Activated T-cell treated with anti-CD3 and anti-CD28 coated beads, Interleukin-2, amount 50 U/mL, for 24 hours (primary cell): ENCODE measurements at regions not wholly inside any gene's neighbourhood (a gene's known extent, or its start where the extent isn't known, plus 50 kb on each side); places are given as distances from the start of the nearest gene placed in this dataset.

Experiments used
- DNase-seq: peaks from one replicate; pipeline ENCODE4 v3.0.0-alpha.2; 2020
- H3K27ac Mint-ChIP-seq: 2 replicates; pipeline ENCODE4 v1.8.0; 2020; ENCODE audit warnings: mild to moderate bottlenecking, mixed read lengths
- H3K27me3 Mint-ChIP-seq: 2 replicates; pipeline ENCODE4 v1.8.0; 2020; ENCODE audit warnings: mixed read lengths
- H3K36me3 Mint-ChIP-seq: 2 replicates; pipeline ENCODE4 v1.8.0; 2020; ENCODE audit warnings: low read depth, mixed read lengths
- H3K4me1 Mint-ChIP-seq: 2 replicates; pipeline ENCODE4 v1.8.0; 2020; ENCODE audit warnings: low read depth, mixed read lengths
- H3K4me3 Mint-ChIP-seq: 2 replicates; pipeline ENCODE4 v1.8.0; 2020; ENCODE audit warnings: mild to moderate bottlenecking, moderate library complexity, mixed read lengths
- H3K9me3 Mint-ChIP-seq: 2 replicates; pipeline ENCODE4 v1.8.0; 2020; ENCODE audit warnings: mixed read lengths

- Mint-ChIP-seq H3K9me3 (no peaks in the 10 kb centered on the region), H3K4me1 (peaks cover 5% of the 10 kb centered on the region), H3K27me3 (no peaks in the 10 kb centered on the region), H3K36me3 (no peaks in the 10 kb centered on the region), H3K4me3 (no peak overlapping the region), H3K27ac (no peak overlapping the region)
- DNase-seq, result no peak
These were observed 727.7 kb downstream of the UQCRFS1 start for GRCh38 chr19:28485292-28485691.

GRCh38 chr19:28483197-28483596 lies 729.8 kb downstream of the UQCRFS1 start:
- no peaks in the 10 kb centered on the region for H3K9me3 Mint-ChIP-seq
- no peaks in the 10 kb centered on the region for H3K36me3 Mint-ChIP-seq
- H3K27me3 Mint-ChIP-seq, result no peaks in the 10 kb centered on the region
- DNase-seq, result no peak
- no peak overlapping the region for H3K4me3 Mint-ChIP-seq
- H3K27ac Mint-ChIP-seq, result no peak overlapping the region
- peaks cover 5% of the 10 kb centered on the region for H3K4me1 Mint-ChIP-seq

- Mint-ChIP-seq H3K27ac (no peak overlapping the region), H3K36me3 (no peaks in the 10 kb centered on the region), H3K9me3 (no peaks in the 10 kb centered on the region), H3K27me3 (no peaks in the 10 kb centered on the region), H3K4me1 (peaks cover 5% of the 10 kb centered on the region), H3K4me3 (no peak overlapping the region)
- no peak for DNase-seq
These were observed 730.7 kb downstream of the UQCRFS1 start for GRCh38 chr19:28482221-28482620.

GRCh38 chr19:28481674-28482073 lies 731.3 kb downstream of the UQCRFS1 start:
- Mint-ChIP-seq H3K27me3 (no peaks in the 10 kb centered on the region), H3K27ac (no peak overlapping the region), H3K9me3 (no peaks in the 10 kb centered on the region), H3K36me3 (no peaks in the 10 kb centered on the region), H3K4me3 (no peak overlapping the region), H3K4me1 (peaks cover 5% of the 10 kb centered on the region)
- no peak for DNase-seq

GRCh38 chr19:28475525-28475924 lies 737.4 kb downstream of the UQCRFS1 start:
- Mint-ChIP-seq H3K4me3 (no peak overlapping the region), H3K27ac (no peak overlapping the region), H3K27me3 (no peaks in the 10 kb centered on the region), H3K36me3 (no peaks in the 10 kb centered on the region), H3K4me1 (no peaks in the 10 kb centered on the region), H3K9me3 (no peaks in the 10 kb centered on the region)
- no peak for DNase-seq

- peaks cover 14% of the 10 kb centered on the region for H3K4me1 Mint-ChIP-seq
- no peak overlapping the region for H3K27ac Mint-ChIP-seq
- H3K36me3 Mint-ChIP-seq, result no peaks in the 10 kb centered on the region
- DNase-seq, result no peak
- H3K9me3 Mint-ChIP-seq, result no peaks in the 10 kb centered on the region
- no peaks in the 10 kb centered on the region for H3K27me3 Mint-ChIP-seq
- no peak overlapping the region for H3K4me3 Mint-ChIP-seq
These were observed 740.1 kb downstream of the UQCRFS1 start for GRCh38 chr19:28472843-28473242.

GRCh38 chr19:28471731-28472510 lies 741.0 kb downstream of the UQCRFS1 start:
- Mint-ChIP-seq H3K36me3 (no peaks in the 10 kb centered on the region), H3K27me3 (no peaks in the 10 kb centered on the region), H3K4me1 (peaks cover 14% of the 10 kb centered on the region), H3K9me3 (no peaks in the 10 kb centered on the region), H3K27ac (no peak overlapping the region), H3K4me3 (no peak overlapping the region)
- no peak for DNase-seq

GRCh38 chr19:28469544-28469943 lies 743.4 kb downstream of the UQCRFS1 start:
- Mint-ChIP-seq H3K4me1 (peaks cover 14% of the 10 kb centered on the region), H3K27ac (no peak overlapping the region), H3K36me3 (no peaks in the 10 kb centered on the region), H3K9me3 (no peaks in the 10 kb centered on the region), H3K27me3 (no peaks in the 10 kb centered on the region), H3K4me3 (no peak overlapping the region)
- DNase-seq, result no peak

GRCh38 chr19:28468701-28469459 lies 744.1 kb downstream of the UQCRFS1 start:
- H3K36me3 Mint-ChIP-seq, result no peaks in the 10 kb centered on the region
- peak; percentile 35 for DNase-seq
- H3K4me1 Mint-ChIP-seq, result peaks cover 14% of the 10 kb centered on the region
- no peak overlapping the region for H3K4me3 Mint-ChIP-seq
- H3K9me3 Mint-ChIP-seq, result no peaks in the 10 kb centered on the region
- no peaks in the 10 kb centered on the region for H3K27me3 Mint-ChIP-seq
- H3K27ac Mint-ChIP-seq, result no peak overlapping the region

- H3K4me3 Mint-ChIP-seq, result no peak overlapping the region
- no peaks in the 10 kb centered on the region for H3K9me3 Mint-ChIP-seq
- H3K36me3 Mint-ChIP-seq, result no peaks in the 10 kb centered on the region
- no peak overlapping the region for H3K27ac Mint-ChIP-seq
- no peaks in the 10 kb centered on the region for H3K27me3 Mint-ChIP-seq
- peak; percentile 68 for DNase-seq
- peaks cover 14% of the 10 kb centered on the region for H3K4me1 Mint-ChIP-seq
These were observed 746.6 kb downstream of the UQCRFS1 start for GRCh38 chr19:28466107-28467045.

- no peak overlapping the region for H3K27ac Mint-ChIP-seq
- no peaks in the 10 kb centered on the region for H3K9me3 Mint-ChIP-seq
- no peak overlapping the region for H3K4me3 Mint-ChIP-seq
- H3K27me3 Mint-ChIP-seq, result no peaks in the 10 kb centered on the region
- H3K36me3 Mint-ChIP-seq, result no peaks in the 10 kb centered on the region
- no peak for DNase-seq
- peaks cover 14% of the 10 kb centered on the region for H3K4me1 Mint-ChIP-seq
These were observed 747.4 kb downstream of the UQCRFS1 start for GRCh38 chr19:28465371-28466086.

- Mint-ChIP-seq H3K27me3 (no peaks in the 10 kb centered on the region), H3K4me1 (peaks cover 5% of the 10 kb centered on the region), H3K36me3 (no peaks in the 10 kb centered on the region), H3K27ac (no peak overlapping the region), H3K9me3 (no peaks in the 10 kb centered on the region), H3K4me3 (no peak overlapping the region)
- no peak for DNase-seq
These were observed 749.4 kb downstream of the UQCRFS1 start for GRCh38 chr19:28463493-28464053.

GRCh38 chr19:28457620-28458019 lies 755.3 kb downstream of the UQCRFS1 start:
- no peaks in the 10 kb centered on the region for H3K4me1 Mint-ChIP-seq
- H3K27ac Mint-ChIP-seq, result no peak overlapping the region

More at GRCh38 chr19:28457620-28458019, 755.3 kb downstream of the UQCRFS1 start:
- Mint-ChIP-seq H3K4me3 (no peak overlapping the region), H3K36me3 (no peaks in the 10 kb centered on the region), H3K9me3 (no peaks in the 10 kb centered on the region), H3K27me3 (no peaks in the 10 kb centered on the region)
- no peak for DNase-seq
